ENCODE measurements at regions not wholly inside any gene's neighbourhood (a gene's known extent, or its start where the extent isn't known, plus 50 kb on each side); places are given as distances from the start of the nearest gene placed in this dataset.

GRCh38 chr3:170772175-170772574 is 97.8 kb downstream of the RPL22L1 start:
- DNase-seq: no peak
- Histone ChIP-seq H3K4me2 (ENCODE audit: low read length, poor library complexity, severe bottlenecking) (no peak overlapping the region), H3K14ac (ENCODE audit: low read length in 2 of 2) (no peak overlapping the region), H3K4me1 (ENCODE audit: control insufficient read depth, insufficient read depth, low read depth, low read length) (peaks cover 3% of the 10 kb centered on the region), H2BK15ac (ENCODE audit: low read depth, poor library complexity, severe bottlenecking) (no peak overlapping the region), H3K79me1 (replicated peaks; ENCODE audit: low read length, poor library complexity, severe bottlenecking) (no peaks in the 10 kb centered on the region), H2AFZ (ENCODE audit: low read depth, low read length) (no peak overlapping the region), H3K36me3 (ENCODE audit: control insufficient read depth in 1 of 2, insufficient read depth in 2 of 2, low read depth in 1 of 2, low read length in 2 of 2) (no peaks in the 10 kb centered on the region), H4K8ac (ENCODE audit: low read length) (no peak overlapping the region), H3K4me3 (ENCODE audit: insufficient read depth in 1 of 2, low read depth in 1 of 2, low read length in 2 of 2) (no peak overlapping the region), H4K91ac (ENCODE audit: low read length) (no peak overlapping the region), H3K4ac (ENCODE audit: low read depth in 1 of 2, low read length in 2 of 2) (no peak overlapping the region), H2BK5ac (ENCODE audit: low read depth, low read length, poor library complexity, severe bottlenecking) (no peak overlapping the region), H2BK12ac (ENCODE audit: low read length in 2 of 2) (no peak overlapping the region), H3K27ac (ENCODE audit: low read length, poor library complexity, severe bottlenecking) (no peak overlapping the region), H3K23ac (ENCODE audit: low read length in 2 of 2) (no peak overlapping the region), H2AK5ac (ENCODE audit: low read length, severe bottlenecking) (no peak overlapping the region), H3K9ac (ENCODE audit: low read length) (no peak overlapping the region), H2BK120ac (ENCODE audit: low read depth, low read length) (no peak overlapping the region), H3K9me3 (ENCODE audit: control insufficient read depth, low read length) (no peaks in the 10 kb centered on the region), H3K18ac (ENCODE audit: low read depth in 1 of 2, low read length in 2 of 2) (no peak overlapping the region), H3K27me3 (ENCODE audit: control insufficient read depth in 1 of 2, insufficient read depth in 1 of 2, low read length in 2 of 2) (no peaks in the 10 kb centered on the region)
- WGBS: 88% methylated on average over 1 of the region's 1 CpG

GRCh38 chr3:170768334-170768801 is 101.6 kb downstream of the RPL22L1 start:
- H3K14ac ChIP-seq (ENCODE audit: low read length in 2 of 2): no peak overlapping the region
- no peaks in the 10 kb centered on the region for H3K27me3 ChIP-seq (ENCODE audit: control insufficient read depth in 1 of 2, insufficient read depth in 1 of 2, low read length in 2 of 2)
- H3K23ac ChIP-seq (ENCODE audit: low read length in 2 of 2): no peak overlapping the region
- H2BK120ac ChIP-seq (ENCODE audit: low read depth, low read length): no peak overlapping the region
- H4K8ac ChIP-seq (ENCODE audit: low read length): peak overlapping the region; percentile 71
- no peak overlapping the region for H2AK5ac ChIP-seq (ENCODE audit: low read length, severe bottlenecking)
- no peak overlapping the region for H3K4me3 ChIP-seq (ENCODE audit: insufficient read depth in 1 of 2, low read depth in 1 of 2, low read length in 2 of 2)
- H3K4ac ChIP-seq (ENCODE audit: low read depth in 1 of 2, low read length in 2 of 2): peak overlapping the region; percentile 69 to 84
- H2BK5ac ChIP-seq (ENCODE audit: low read depth, low read length, poor library complexity, severe bottlenecking): no peak overlapping the region
- H3K4me1 ChIP-seq (ENCODE audit: control insufficient read depth, insufficient read depth, low read depth, low read length): peaks cover 3% of the 10 kb centered on the region
- WGBS: 11% methylated on average over 2 of the region's 2 CpGs
- no peaks in the 10 kb centered on the region for H3K36me3 ChIP-seq (ENCODE audit: control insufficient read depth in 1 of 2, insufficient read depth in 2 of 2, low read depth in 1 of 2, low read length in 2 of 2)
- peak overlapping the region; percentile 21 for H2BK15ac ChIP-seq (ENCODE audit: low read depth, poor library complexity, severe bottlenecking)
- H2AFZ ChIP-seq (ENCODE audit: low read depth, low read length): peak overlapping the region; percentile 32
- peak overlapping the region; percentile 85 for H2BK12ac ChIP-seq (ENCODE audit: low read length in 2 of 2)
- H3K9me3 ChIP-seq (ENCODE audit: control insufficient read depth, low read length): no peaks in the 10 kb centered on the region
- peak overlapping the region; percentile 69 for H3K9ac ChIP-seq (ENCODE audit: low read length)
- H3K18ac ChIP-seq (ENCODE audit: low read depth in 1 of 2, low read length in 2 of 2): peak overlapping the region; percentile 62 to 80
- peak overlapping the region; percentile 91 for H4K91ac ChIP-seq (ENCODE audit: low read length)
- DNase-seq: peak; percentile 93
- peak overlapping the region; percentile 23 for H3K27ac ChIP-seq (ENCODE audit: low read length, poor library complexity, severe bottlenecking)
- H3K79me1 ChIP-seq (replicated peaks; ENCODE audit: low read length, poor library complexity, severe bottlenecking): no peaks in the 10 kb centered on the region
- no peak overlapping the region for H3K4me2 ChIP-seq (ENCODE audit: low read length, poor library complexity, severe bottlenecking)

- Histone ChIP-seq H3K79me1 (replicated peaks; ENCODE audit: low read length, poor library complexity, severe bottlenecking) (no peaks in the 10 kb centered on the region), H2AFZ (ENCODE audit: low read depth, low read length) (no peak overlapping the region), H2BK12ac (ENCODE audit: low read length in 2 of 2) (peak overlapping the region in 1 of 2 experiments; percentile 98), H3K23ac (ENCODE audit: low read length in 2 of 2) (no peak overlapping the region), H3K4me3 (ENCODE audit: insufficient read depth in 1 of 2, low read depth in 1 of 2, low read length in 2 of 2) (no peak overlapping the region), H2BK5ac (ENCODE audit: low read depth, low read length, poor library complexity, severe bottlenecking) (no peak overlapping the region), H2BK15ac (ENCODE audit: low read depth, poor library complexity, severe bottlenecking) (no peak overlapping the region), H3K27me3 (ENCODE audit: control insufficient read depth in 1 of 2, insufficient read depth in 1 of 2, low read length in 2 of 2) (no peaks in the 10 kb centered on the region), H2BK120ac (ENCODE audit: low read depth, low read length) (peak overlapping the region; percentile 90), H3K36me3 (ENCODE audit: control insufficient read depth in 1 of 2, insufficient read depth in 2 of 2, low read depth in 1 of 2, low read length in 2 of 2) (no peaks in the 10 kb centered on the region), H3K18ac (ENCODE audit: low read depth in 1 of 2, low read length in 2 of 2) (no peak overlapping the region), H3K4me1 (ENCODE audit: control insufficient read depth, insufficient read depth, low read depth, low read length) (peaks cover 3% of the 10 kb centered on the region), H4K91ac (ENCODE audit: low read length) (no peak overlapping the region), H3K14ac (ENCODE audit: low read length in 2 of 2) (no peak overlapping the region), H2AK5ac (ENCODE audit: low read length, severe bottlenecking) (no peak overlapping the region), H3K4ac (ENCODE audit: low read depth in 1 of 2, low read length in 2 of 2) (peak overlapping the region; percentile 30 to 75), H3K27ac (ENCODE audit: low read length, poor library complexity, severe bottlenecking) (no peak overlapping the region), H3K4me2 (ENCODE audit: low read length, poor library complexity, severe bottlenecking) (no peak overlapping the region), H3K9me3 (ENCODE audit: control insufficient read depth, low read length) (no peaks in the 10 kb centered on the region), H4K8ac (ENCODE audit: low read length) (no peak overlapping the region), H3K9ac (ENCODE audit: low read length) (no peak overlapping the region)
- DNase-seq: peak; percentile 33
- WGBS: 40% methylated on average over 1 of the region's 1 CpG
Measured at GRCh38 chr3:170767576-170767941, 102.4 kb downstream of the RPL22L1 start.

GRCh38 chr3:170766823-170767575 is 103.0 kb downstream of the RPL22L1 start:
- Histone ChIP-seq H3K27ac (ENCODE audit: low read length, poor library complexity, severe bottlenecking) (no peak overlapping the region), H3K18ac (ENCODE audit: low read depth in 1 of 2, low read length in 2 of 2) (peak overlapping the region; percentile 82 to 91), H3K23ac (ENCODE audit: low read length in 2 of 2) (peak overlapping the region in 1 of 2 experiments; percentile 27), H2BK120ac (ENCODE audit: low read depth, low read length) (peak overlapping the region; percentile 90), H4K8ac (ENCODE audit: low read length) (peak overlapping the region; percentile 82), H3K14ac (ENCODE audit: low read length in 2 of 2) (no peak overlapping the region), H3K79me1 (replicated peaks; ENCODE audit: low read length, poor library complexity, severe bottlenecking) (no peaks in the 10 kb centered on the region), H3K9me3 (ENCODE audit: control insufficient read depth, low read length) (no peaks in the 10 kb centered on the region), H2BK15ac (ENCODE audit: low read depth, poor library complexity, severe bottlenecking) (peak overlapping the region; percentile 82), H3K36me3 (ENCODE audit: control insufficient read depth in 1 of 2, insufficient read depth in 2 of 2, low read depth in 1 of 2, low read length in 2 of 2) (no peaks in the 10 kb centered on the region), H2AK5ac (ENCODE audit: low read length, severe bottlenecking) (peak overlapping the region; percentile 45), H3K4ac (ENCODE audit: low read depth in 1 of 2, low read length in 2 of 2) (peak overlapping the region; percentile 15 to 75), H3K27me3 (ENCODE audit: control insufficient read depth in 1 of 2, insufficient read depth in 1 of 2, low read length in 2 of 2) (no peaks in the 10 kb centered on the region), H2AFZ (ENCODE audit: low read depth, low read length) (no peak overlapping the region), H3K4me2 (ENCODE audit: low read length, poor library complexity, severe bottlenecking) (no peak overlapping the region), H3K4me1 (ENCODE audit: control insufficient read depth, insufficient read depth, low read depth, low read length) (peaks cover 3% of the 10 kb centered on the region), H3K4me3 (ENCODE audit: insufficient read depth in 1 of 2, low read depth in 1 of 2, low read length in 2 of 2) (no peak overlapping the region), H2BK12ac (ENCODE audit: low read length in 2 of 2) (peak overlapping the region; percentile 97 to 98), H4K91ac (ENCODE audit: low read length) (peak overlapping the region; percentile 90), H2BK5ac (ENCODE audit: low read depth, low read length, poor library complexity, severe bottlenecking) (no peak overlapping the region), H3K9ac (ENCODE audit: low read length) (no peak overlapping the region)
- 80% methylated on average over 4 of the region's 4 CpGs for WGBS
- peak; percentile 13 for DNase-seq

All from mesenchymal stem cell (in vitro differentiated cells and primary cell).